Right lobe of liver (tissue), 4 donors: ENCODE measurements at regions not wholly inside any gene's neighbourhood (a gene's known extent, or its start where the extent isn't known, plus 50 kb on each side); places are given as distances from the start of the nearest gene placed in this dataset.

Source experiments
- POLR2A ChIP-seq: fragments of 450-650 bp; IDR thresholded peaks from one replicate; pipeline ENCODE4 v1.6.1; 2017; ENCODE audit warnings: antibody characterized with exemption, mild to moderate bottlenecking
- TF ChIP-seq, protein P1 (sequence below), 4 donors: fragments of 200-600 bp in 3 of 4; fragments of 450-650 bp in 1 of 4; IDR thresholded peaks; one replicate each; pipeline versions ENCODE4 v1.5.1 to v1.8.0; 2016 to 2022; ENCODE audit warnings: antibody characterized with exemption in 4 of 4, mild to moderate bottlenecking in 2 of 4
- donor health status: DM: no; HTN: no; CAD: no.
- donor health status: DM: no; HTN: no; CAD: no.
- donor health status: DM: no; HTN: yes; CAD: no.

DNA sequence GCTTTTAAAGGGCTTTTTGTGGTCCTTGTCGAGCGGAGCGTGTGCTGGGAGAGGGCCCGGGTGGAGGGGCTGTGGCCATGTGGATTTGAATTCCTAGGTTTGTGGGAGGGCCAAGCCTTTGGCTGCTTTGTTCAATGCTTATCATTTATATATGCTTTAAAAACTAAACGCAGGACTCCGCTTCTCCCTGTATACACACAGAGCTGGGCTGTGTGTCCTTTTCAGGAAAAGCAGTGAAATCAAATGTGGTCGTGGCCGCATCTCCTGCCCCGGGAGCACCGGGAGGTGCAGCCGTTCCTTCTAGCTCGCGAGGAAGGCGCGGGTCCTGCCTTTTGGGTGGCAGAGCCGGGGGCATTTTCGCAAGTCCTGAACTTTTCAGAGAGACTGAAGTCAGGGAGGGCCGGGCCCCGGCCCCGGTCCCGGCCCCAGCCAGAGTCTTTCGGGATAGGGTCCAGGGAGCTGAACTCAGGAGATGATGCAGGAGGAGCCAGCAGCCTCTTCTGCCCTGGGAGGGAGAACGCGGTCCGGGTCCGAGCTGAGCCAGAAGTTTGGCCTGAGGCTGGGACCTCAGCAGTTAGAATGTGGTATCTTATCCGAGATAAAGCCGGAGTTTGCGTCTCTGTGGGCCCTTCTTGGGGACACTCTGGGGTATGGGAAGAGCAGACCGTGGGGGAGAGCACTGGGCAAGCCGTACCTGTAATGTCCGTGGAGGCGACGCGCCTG lies 158.8 kb downstream of the C9orf152 start:
- TF ChIP-seq, protein P1, sequence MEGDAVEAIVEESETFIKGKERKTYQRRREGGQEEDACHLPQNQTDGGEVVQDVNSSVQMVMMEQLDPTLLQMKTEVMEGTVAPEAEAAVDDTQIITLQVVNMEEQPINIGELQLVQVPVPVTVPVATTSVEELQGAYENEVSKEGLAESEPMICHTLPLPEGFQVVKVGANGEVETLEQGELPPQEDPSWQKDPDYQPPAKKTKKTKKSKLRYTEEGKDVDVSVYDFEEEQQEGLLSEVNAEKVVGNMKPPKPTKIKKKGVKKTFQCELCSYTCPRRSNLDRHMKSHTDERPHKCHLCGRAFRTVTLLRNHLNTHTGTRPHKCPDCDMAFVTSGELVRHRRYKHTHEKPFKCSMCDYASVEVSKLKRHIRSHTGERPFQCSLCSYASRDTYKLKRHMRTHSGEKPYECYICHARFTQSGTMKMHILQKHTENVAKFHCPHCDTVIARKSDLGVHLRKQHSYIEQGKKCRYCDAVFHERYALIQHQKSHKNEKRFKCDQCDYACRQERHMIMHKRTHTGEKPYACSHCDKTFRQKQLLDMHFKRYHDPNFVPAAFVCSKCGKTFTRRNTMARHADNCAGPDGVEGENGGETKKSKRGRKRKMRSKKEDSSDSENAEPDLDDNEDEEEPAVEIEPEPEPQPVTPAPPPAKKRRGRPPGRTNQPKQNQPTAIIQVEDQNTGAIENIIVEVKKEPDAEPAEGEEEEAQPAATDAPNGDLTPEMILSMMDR (IDR thresholded peaks at IDR 0.05), result no peak
- TF ChIP-seq POLR2A, result no peak
